Central memory CD8-positive, alpha-beta T cell (primary cell): ENCODE measurements at regions not wholly inside any gene's neighbourhood (a gene's known extent, or its start where the extent isn't known, plus 50 kb on each side); places are given as distances from the start of the nearest gene placed in this dataset.
"Not testable (repeated sequence)": the region's sequence is repeated elsewhere in the genome, so short reads cannot be mapped to it uniquely, and the experiment has no call there.

Source experiments
- ATAC-seq: fragments of 150-1000 bp; cut with Tn5 transposase; replicated peaks from 2 replicates; pipeline ENCODE4 v1.10.0; 2022; ENCODE audit warnings: mild to moderate bottlenecking, moderate FRiP score, moderate number of reproducible peaks; ENCODE audit not compliant: poor library complexity, severe bottlenecking; ENCODE audit errors: extremely low read depth
- DNase-seq, 2 donors: peaks; one replicate each; pipeline ENCODE4 v3.0.0; 2021; ENCODE audit warnings: low spot score in 2 of 2
- H3K27ac Mint-ChIP-seq: one replicate; pipeline ENCODE4 v1.8.0; 2022; ENCODE audit warnings: low read depth, mild to moderate bottlenecking, moderate library complexity, mixed read lengths
- H3K27me3 Mint-ChIP-seq: one replicate; pipeline ENCODE4 v1.8.0; 2022; ENCODE audit warnings: mixed read lengths
- H3K36me3 Mint-ChIP-seq: one replicate; pipeline ENCODE4 v1.8.0; 2022; ENCODE audit warnings: mild to moderate bottlenecking, moderate library complexity, mixed read lengths; ENCODE audit not compliant: insufficient read depth
- H3K4me1 Mint-ChIP-seq: one replicate; pipeline ENCODE4 v1.8.0; 2022; ENCODE audit warnings: mixed read lengths
- H3K4me3 Mint-ChIP-seq: one replicate; pipeline ENCODE4 v1.8.0; 2022; ENCODE audit warnings: mild to moderate bottlenecking, moderate library complexity, mixed read lengths
- H3K9me3 Mint-ChIP-seq: one replicate; pipeline ENCODE4 v1.8.0; 2022; ENCODE audit warnings: mixed read lengths

GRCh38 chr2:35112367-35112766 is 1243.2 kb upstream of the CRIM1 start:
- not testable (repeated sequence) for H3K4me1 Mint-ChIP-seq, H3K9me3 Mint-ChIP-seq, ATAC-seq, H3K4me3 Mint-ChIP-seq, H3K36me3 Mint-ChIP-seq, H3K27me3 Mint-ChIP-seq, DNase-seq, H3K27ac Mint-ChIP-seq

- Mint-ChIP-seq H3K27me3 (no peaks in the 10 kb centered on the region), H3K4me3 (no peak overlapping the region), H3K9me3 (peaks cover 5% of the 10 kb centered on the region), H3K4me1 (no peaks in the 10 kb centered on the region), H3K27ac (no peak overlapping the region), H3K36me3 (no peaks in the 10 kb centered on the region)
- ATAC-seq (no peak), DNase-seq (no peak)
Measured at GRCh38 chr2:35104309-35104708, 1251.3 kb upstream of the CRIM1 start.

GRCh38 chr2:35099342-35099741 is 1256.2 kb upstream of the CRIM1 start:
- Mint-ChIP-seq H3K27ac (no peak overlapping the region), H3K4me1 (no peaks in the 10 kb centered on the region), H3K27me3 (no peaks in the 10 kb centered on the region), H3K9me3 (peaks cover 6% of the 10 kb centered on the region), H3K36me3 (no peaks in the 10 kb centered on the region), H3K4me3 (no peak overlapping the region)
- no peak for ATAC-seq
- no peak for DNase-seq

- Mint-ChIP-seq H3K4me3 (no peak overlapping the region), H3K27ac (no peak overlapping the region), H3K9me3 (peaks cover 18% of the 10 kb centered on the region), H3K27me3 (no peaks in the 10 kb centered on the region), H3K36me3 (no peaks in the 10 kb centered on the region), H3K4me1 (no peaks in the 10 kb centered on the region)
- DNase-seq (no peak), ATAC-seq (no peak)
Measured at GRCh38 chr2:35082072-35082471, 1273.5 kb upstream of the CRIM1 start.

GRCh38 chr2:35081622-35082015 is 1274.0 kb upstream of the CRIM1 start:
- no peaks in the 10 kb centered on the region for H3K27me3 Mint-ChIP-seq
- ATAC-seq (no peak), DNase-seq (no peak)
- H3K4me1 Mint-ChIP-seq: no peaks in the 10 kb centered on the region
- H3K4me3 Mint-ChIP-seq: no peak overlapping the region
- H3K9me3 Mint-ChIP-seq: peaks cover 15% of the 10 kb centered on the region
- H3K27ac Mint-ChIP-seq: no peak overlapping the region
- H3K36me3 Mint-ChIP-seq: no peaks in the 10 kb centered on the region

- no peak overlapping the region for H3K27ac Mint-ChIP-seq
- H3K4me3 Mint-ChIP-seq: no peak overlapping the region
- H3K4me1 Mint-ChIP-seq: no peaks in the 10 kb centered on the region
- peaks cover 10% of the 10 kb centered on the region for H3K9me3 Mint-ChIP-seq
- ATAC-seq: no peak
- no peaks in the 10 kb centered on the region for H3K27me3 Mint-ChIP-seq
- DNase-seq: no peak
- no peaks in the 10 kb centered on the region for H3K36me3 Mint-ChIP-seq
Measured at GRCh38 chr2:35081001-35081621, 1274.5 kb upstream of the CRIM1 start.

- Mint-ChIP-seq H3K36me3 (no peaks in the 10 kb centered on the region), H3K27me3 (no peaks in the 10 kb centered on the region), H3K27ac (no peak overlapping the region), H3K9me3 (peaks cover 7% of the 10 kb centered on the region), H3K4me3 (no peak overlapping the region), H3K4me1 (no peaks in the 10 kb centered on the region)
- DNase-seq (no peak), ATAC-seq (no peak)
Measured at GRCh38 chr2:35080231-35080910, 1275.2 kb upstream of the CRIM1 start.

- ATAC-seq: no peak
- H3K27ac Mint-ChIP-seq: no peak overlapping the region
Measured at GRCh38 chr2:35067420-35067819, 1288.2 kb upstream of the CRIM1 start.

GRCh38 chr2:35063836-35064235 is 1291.7 kb upstream of the CRIM1 start:
- Mint-ChIP-seq H3K27me3 (no peaks in the 10 kb centered on the region), H3K36me3 (no peaks in the 10 kb centered on the region), H3K4me3 (no peak overlapping the region), H3K9me3 (peaks cover 4% of the 10 kb centered on the region), H3K27ac (no peak overlapping the region), H3K4me1 (no peaks in the 10 kb centered on the region)
- DNase-seq (no peak), ATAC-seq (no peak)

More at GRCh38 chr2:35067420-35067819, 1288.2 kb upstream of the CRIM1 start:
- no peak for DNase-seq
- H3K27me3 Mint-ChIP-seq: no peaks in the 10 kb centered on the region
- H3K4me3 Mint-ChIP-seq: no peak overlapping the region
- peaks cover 12% of the 10 kb centered on the region for H3K9me3 Mint-ChIP-seq
- no peaks in the 10 kb centered on the region for H3K36me3 Mint-ChIP-seq
- H3K4me1 Mint-ChIP-seq: no peaks in the 10 kb centered on the region

GRCh38 chr2:35035883-35036282 is 1319.7 kb upstream of the CRIM1 start:
- no peaks in the 10 kb centered on the region for H3K36me3 Mint-ChIP-seq
- no peaks in the 10 kb centered on the region for H3K4me1 Mint-ChIP-seq
- H3K27ac Mint-ChIP-seq: no peak overlapping the region
- H3K4me3 Mint-ChIP-seq: no peak overlapping the region
- DNase-seq (no peak), ATAC-seq (no peak)
- H3K9me3 Mint-ChIP-seq: peaks cover 12% of the 10 kb centered on the region
- H3K27me3 Mint-ChIP-seq: no peaks in the 10 kb centered on the region

- ATAC-seq: no peak
- no peaks in the 10 kb centered on the region for H3K4me1 Mint-ChIP-seq
Measured at GRCh38 chr2:35033748-35034147, 1321.8 kb upstream of the CRIM1 start.

GRCh38 chr2:35023545-35023944 is 1332.0 kb upstream of the CRIM1 start:
- H3K4me3 Mint-ChIP-seq: no peak overlapping the region
- H3K4me1 Mint-ChIP-seq: no peaks in the 10 kb centered on the region
- H3K27ac Mint-ChIP-seq: no peak overlapping the region
- H3K27me3 Mint-ChIP-seq: no peaks in the 10 kb centered on the region
- DNase-seq: no peak
- peaks cover 12% of the 10 kb centered on the region for H3K9me3 Mint-ChIP-seq
- no peaks in the 10 kb centered on the region for H3K36me3 Mint-ChIP-seq
- ATAC-seq: no peak

More at GRCh38 chr2:35033748-35034147, 1321.8 kb upstream of the CRIM1 start:
- Mint-ChIP-seq H3K27me3 (no peaks in the 10 kb centered on the region), H3K36me3 (no peaks in the 10 kb centered on the region), H3K9me3 (peaks cover 11% of the 10 kb centered on the region), H3K4me3 (no peak overlapping the region), H3K27ac (no peak overlapping the region)
- DNase-seq: no peak

GRCh38 chr2:35000453-35000852 is 1355.1 kb upstream of the CRIM1 start:
- Mint-ChIP-seq H3K27me3 (no peaks in the 10 kb centered on the region), H3K27ac (no peak overlapping the region), H3K36me3 (no peaks in the 10 kb centered on the region), H3K4me3 (no peak overlapping the region), H3K9me3 (peaks cover 12% of the 10 kb centered on the region), H3K4me1 (no peaks in the 10 kb centered on the region)
- ATAC-seq (no peak), DNase-seq (no peak)
